WERI-Rb-1 (cell line): ENCODE measurements at regions not wholly inside any gene's neighbourhood (a gene's known extent, or its start where the extent isn't known, plus 50 kb on each side); places are given as distances from the start of the nearest gene placed in this dataset.

Experiments used
- DNase-seq: peaks from one replicate; pipeline ENCODE4 v3.0.0-alpha.2; 2020
- H3K27ac ChIP-seq: fragments of 250-450 bp; sonication (Bioruptor Pico); 2 replicates; pipeline ENCODE4 v1.5.1; 2020; ENCODE audit warnings: mild to moderate bottlenecking, moderate library complexity
- H3K27me3 ChIP-seq: fragments of 250-450 bp; sonication (Bioruptor Pico); 2 replicates; pipeline ENCODE4 v1.5.1; 2021; ENCODE audit warnings: mild to moderate bottlenecking, low read depth, moderate library complexity; ENCODE audit not compliant: insufficient read depth, severe bottlenecking
- H3K36me3 ChIP-seq: fragments of 250-450 bp; sonication (Bioruptor Pico); 2 replicates; pipeline ENCODE4 v1.5.1; 2020; ENCODE audit warnings: mild to moderate bottlenecking, moderate library complexity
- H3K4me3 ChIP-seq: 2 replicates; pipeline ENCODE4 v1.5.1; 2011; ENCODE audit warnings: low read depth, mild to moderate bottlenecking, control low read depth, low read length
- H3K9me3 ChIP-seq: fragments of 250-450 bp; sonication (Bioruptor Pico); 2 replicates; pipeline ENCODE4 v1.5.1; 2021; ENCODE audit warnings: mild to moderate bottlenecking, moderate library complexity; ENCODE audit not compliant: severe bottlenecking
- TF ChIP-seq, protein P1 (sequence below): IDR thresholded peaks from 2 replicates; pipeline ENCODE4 v1.5.1; 2011; ENCODE audit warnings: low read depth, mild to moderate bottlenecking, control low read depth, inconsistent platforms, low read length

DNA sequence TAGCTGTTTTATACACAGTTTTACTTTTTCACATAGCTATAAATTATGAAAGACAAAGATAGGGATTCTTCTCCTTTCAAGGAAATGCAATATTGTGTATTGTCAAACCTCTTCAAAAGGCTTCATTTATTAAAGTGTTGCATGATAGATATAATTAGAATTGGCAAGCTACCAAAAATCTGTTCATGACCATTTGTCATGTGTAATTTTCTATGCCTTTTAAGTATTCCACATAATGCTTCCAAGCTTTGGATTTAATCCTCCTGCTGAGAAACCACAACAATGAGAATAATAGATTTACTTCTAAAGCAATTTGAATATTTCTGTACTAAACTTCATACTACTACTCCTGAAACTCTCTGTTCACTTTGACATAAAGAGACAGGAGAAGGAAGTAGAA is 403.2 kb upstream of the CCDC179 start:
- H3K36me3 ChIP-seq, result no peaks in the 10 kb centered on the region
- H3K27me3 ChIP-seq, result peaks cover 3% of the 10 kb centered on the region
- DNase-seq, result no peak
- no peak overlapping the region for H3K4me3 ChIP-seq
- H3K27ac ChIP-seq, result no peak overlapping the region
- TF ChIP-seq, protein P1, sequence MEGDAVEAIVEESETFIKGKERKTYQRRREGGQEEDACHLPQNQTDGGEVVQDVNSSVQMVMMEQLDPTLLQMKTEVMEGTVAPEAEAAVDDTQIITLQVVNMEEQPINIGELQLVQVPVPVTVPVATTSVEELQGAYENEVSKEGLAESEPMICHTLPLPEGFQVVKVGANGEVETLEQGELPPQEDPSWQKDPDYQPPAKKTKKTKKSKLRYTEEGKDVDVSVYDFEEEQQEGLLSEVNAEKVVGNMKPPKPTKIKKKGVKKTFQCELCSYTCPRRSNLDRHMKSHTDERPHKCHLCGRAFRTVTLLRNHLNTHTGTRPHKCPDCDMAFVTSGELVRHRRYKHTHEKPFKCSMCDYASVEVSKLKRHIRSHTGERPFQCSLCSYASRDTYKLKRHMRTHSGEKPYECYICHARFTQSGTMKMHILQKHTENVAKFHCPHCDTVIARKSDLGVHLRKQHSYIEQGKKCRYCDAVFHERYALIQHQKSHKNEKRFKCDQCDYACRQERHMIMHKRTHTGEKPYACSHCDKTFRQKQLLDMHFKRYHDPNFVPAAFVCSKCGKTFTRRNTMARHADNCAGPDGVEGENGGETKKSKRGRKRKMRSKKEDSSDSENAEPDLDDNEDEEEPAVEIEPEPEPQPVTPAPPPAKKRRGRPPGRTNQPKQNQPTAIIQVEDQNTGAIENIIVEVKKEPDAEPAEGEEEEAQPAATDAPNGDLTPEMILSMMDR, result no peak
- no peaks in the 10 kb centered on the region for H3K9me3 ChIP-seq

DNA sequence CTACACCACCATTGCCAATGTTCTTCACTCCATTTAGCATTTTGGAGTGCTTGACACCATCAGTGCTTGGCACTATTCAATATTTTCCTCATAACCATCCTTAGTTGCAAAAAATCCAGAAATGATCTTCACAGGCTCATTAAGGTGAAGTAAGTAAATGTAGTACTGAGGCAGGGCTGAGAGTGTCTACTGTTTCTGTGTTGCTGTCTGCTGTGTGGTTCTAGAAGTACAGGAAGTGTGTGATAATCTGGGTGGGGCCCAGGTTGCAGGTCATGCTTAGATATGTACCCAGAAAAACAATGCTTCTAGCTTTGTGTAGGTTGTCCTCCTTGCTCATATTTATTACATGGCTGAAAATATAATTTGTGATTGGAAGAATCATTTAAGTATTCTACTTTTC is 411.8 kb upstream of the CCDC179 start:
- Histone ChIP-seq H3K27ac (no peak overlapping the region), H3K27me3 (no peaks in the 10 kb centered on the region), H3K9me3 (no peaks in the 10 kb centered on the region), H3K36me3 (no peaks in the 10 kb centered on the region), H3K4me3 (no peak overlapping the region)
- no peak for DNase-seq
- TF ChIP-seq, protein P1, result no peak

DNA sequence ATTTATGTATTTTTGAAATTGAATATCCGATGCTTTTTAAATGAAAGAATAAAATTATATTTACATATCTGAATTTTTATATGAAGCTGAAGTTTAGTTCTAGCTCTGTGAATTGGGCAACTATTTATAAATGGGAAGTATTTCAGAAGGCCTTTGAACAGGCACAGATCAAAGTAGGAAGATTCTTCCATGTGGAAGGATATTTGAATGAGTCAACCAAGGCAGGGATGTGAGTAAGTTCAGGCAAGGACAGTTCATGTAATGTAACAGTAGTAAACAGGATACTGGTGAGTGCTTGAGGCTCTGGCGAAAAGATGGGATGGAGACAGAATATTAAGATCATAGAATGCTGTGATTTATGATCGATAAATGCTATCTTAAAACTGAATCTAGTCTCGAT is 417.8 kb upstream of the CCDC179 start:
- DNase-seq, result no peak
- H3K27me3 ChIP-seq, result no peaks in the 10 kb centered on the region
- no peak overlapping the region for H3K27ac ChIP-seq
- H3K9me3 ChIP-seq, result no peaks in the 10 kb centered on the region
- TF ChIP-seq, protein P1, result no peak
- no peak overlapping the region for H3K4me3 ChIP-seq
- H3K36me3 ChIP-seq, result no peaks in the 10 kb centered on the region

DNA sequence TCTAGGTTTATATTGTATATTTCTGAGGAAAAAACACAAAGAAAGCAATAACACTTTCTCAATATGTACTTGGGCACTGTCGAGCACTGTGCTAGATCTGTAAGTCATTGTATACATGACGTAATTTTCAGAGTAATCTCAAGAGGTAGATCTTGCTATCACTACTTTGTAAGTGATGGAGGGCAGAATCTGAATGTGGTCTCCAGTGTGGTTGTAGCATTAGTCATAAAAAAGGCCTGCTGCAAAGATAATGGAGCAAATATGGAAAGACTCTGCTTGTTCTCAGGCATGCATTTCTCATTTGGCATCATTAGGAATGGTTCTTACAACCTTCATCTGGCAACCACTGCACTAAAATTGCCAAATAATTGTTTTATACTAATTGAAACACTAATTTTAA is 419.8 kb upstream of the CCDC179 start:
- no peak for DNase-seq
- no peak overlapping the region for H3K4me3 ChIP-seq
- H3K9me3 ChIP-seq, result no peaks in the 10 kb centered on the region
- TF ChIP-seq, protein P1, result no peak
- peaks cover 4% of the 10 kb centered on the region for H3K27me3 ChIP-seq
- H3K36me3 ChIP-seq, result no peaks in the 10 kb centered on the region
- no peak overlapping the region for H3K27ac ChIP-seq

DNA sequence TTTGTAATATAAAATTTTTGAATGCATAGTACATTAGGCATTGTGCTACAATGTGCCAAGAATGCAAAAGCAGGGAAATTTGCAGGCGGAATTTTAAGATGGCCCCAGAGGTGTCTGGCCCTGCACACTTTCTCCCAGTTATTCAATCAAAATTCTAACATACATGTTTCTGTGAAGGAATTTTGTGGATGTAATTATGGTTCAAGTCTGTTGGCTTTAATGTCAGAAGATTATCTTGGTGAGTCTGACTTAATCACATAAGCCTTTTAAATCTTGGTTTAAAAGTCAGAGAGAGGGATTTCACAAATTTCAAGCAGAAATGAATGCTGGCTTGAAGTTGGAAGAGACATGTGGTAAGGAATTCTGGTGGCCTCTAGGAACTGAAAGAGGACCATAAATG is 423.4 kb upstream of the CCDC179 start:
- no peak for DNase-seq
- Histone ChIP-seq H3K36me3 (no peaks in the 10 kb centered on the region), H3K9me3 (no peaks in the 10 kb centered on the region), H3K27me3 (peaks cover 6% of the 10 kb centered on the region), H3K4me3 (no peak overlapping the region), H3K27ac (no peak overlapping the region)
- TF ChIP-seq, protein P1, result no peak

DNA sequence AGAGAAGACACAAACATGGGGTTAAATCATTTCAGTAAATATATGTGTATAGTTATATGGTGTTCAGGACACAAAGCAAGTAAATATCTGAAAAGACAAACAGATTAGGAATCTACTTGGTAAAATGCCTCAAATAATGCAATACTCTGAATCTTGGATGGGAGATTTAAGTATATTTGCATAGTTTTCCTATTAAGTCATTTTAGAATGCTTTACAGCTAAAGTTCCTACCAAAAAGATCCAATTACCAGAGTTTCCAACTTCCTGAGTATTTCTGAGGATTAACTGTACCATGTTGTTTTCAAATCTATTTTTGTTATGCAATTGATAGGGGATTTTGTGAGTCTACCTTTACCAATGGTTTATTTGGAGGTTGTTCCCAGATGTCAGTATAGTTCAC is 424.4 kb upstream of the CCDC179 start:
- Histone ChIP-seq H3K27ac (no peak overlapping the region), H3K9me3 (no peaks in the 10 kb centered on the region), H3K4me3 (no peak overlapping the region), H3K27me3 (peaks cover 6% of the 10 kb centered on the region), H3K36me3 (no peaks in the 10 kb centered on the region)
- TF ChIP-seq, protein P1, result no peak
- DNase-seq, result no peak
